IMR-90 (cell line): ENCODE measurements at regions not wholly inside any gene's neighbourhood (a gene's known extent, or its start where the extent isn't known, plus 50 kb on each side); places are given as distances from the start of the nearest gene placed in this dataset.

Experiments used
- ATAC-seq: fragments of 200-7000 bp; cut with Tn5 transposase; 2 replicates; pipeline ENCODE4 v1.9.1; 2020; ENCODE audit warnings: low read depth, mild to moderate bottlenecking, moderate library complexity
- BruUV-seq: library from RNA; stranded (reverse); fragments of 400-500 nt; replicated peaks from 2 replicates; lab custom pipeline; 2021; lab: Mats Ljungman, UMichigan
- CTCF ChIA-PET: fragments of 300-600 bp; formaldehyde crosslinking; extraction: SDS; loops from one replicate; lab custom pipeline; 2021; ENCODE audit warnings: antibody characterized with exemption; lab: Yijun Ruan, JAX
- POLR2A ChIA-PET: fragments of 300-600 bp; sonication (Branson Sonifier 250); formaldehyde crosslinking; loops from one replicate; lab custom pipeline; 2022; ENCODE audit warnings: antibody characterized with exemption; ENCODE audit not compliant: unreplicated experiment; lab: Charles Lee
- DNase-seq: peaks from one replicate; pipeline ENCODE4 v3.0.0; 2013
- H2AFZ ChIP-seq: replicated peaks from 2 replicates; pipeline ENCODE3; 2013; ENCODE audit warnings: low read length, mild to moderate bottlenecking; ENCODE audit not compliant: poor library complexity
- H2AK5ac ChIP-seq: 2 replicates; pipeline ENCODE4 v1.6.1; 2013; ENCODE audit warnings: low read depth, low read length, inconsistent platforms
- H2AK9ac ChIP-seq: replicated peaks from 2 replicates; pipeline ENCODE3; 2013; ENCODE audit warnings: mild to moderate bottlenecking, low read depth, low read length, moderate library complexity; ENCODE audit not compliant: poor library complexity
- H2BK120ac ChIP-seq: 2 replicates; pipeline ENCODE4 v1.6.1; 2013; ENCODE audit warnings: low read depth, low read length, inconsistent platforms
- H2BK15ac ChIP-seq: 3 replicates; pipeline ENCODE4 v1.6.1; 2013; ENCODE audit warnings: low read depth, low read length, inconsistent platforms
- H2BK20ac ChIP-seq: 2 replicates; pipeline ENCODE4 v1.6.1; 2013; ENCODE audit warnings: low read depth, mild to moderate bottlenecking, inconsistent platforms, low read length, moderate library complexity
- H2BK5ac ChIP-seq: 2 replicates; pipeline ENCODE4 v1.6.1; 2013; ENCODE audit warnings: mild to moderate bottlenecking, low read depth, low read length, inconsistent platforms; ENCODE audit not compliant: poor library complexity, severe bottlenecking
- H3K14ac ChIP-seq: replicated peaks from 2 replicates; pipeline ENCODE4 v1.6.1; 2013; ENCODE audit warnings: low read depth, low read length, inconsistent platforms
- H3K18ac ChIP-seq: 2 replicates; pipeline ENCODE4 v1.6.1; 2013; ENCODE audit warnings: low read depth, low read length, control low read depth
- H3K23ac ChIP-seq: 2 replicates; pipeline ENCODE4 v1.6.1; 2013; ENCODE audit warnings: low read depth, low read length, inconsistent platforms
- H3K27ac ChIP-seq: 2 replicates; pipeline ENCODE4 v1.5.1; 2013; ENCODE audit warnings: mild to moderate bottlenecking, control low read depth, low read length; ENCODE audit not compliant: insufficient read depth
- H3K27me3 ChIP-seq: 2 replicates; pipeline ENCODE4 v1.6.1; 2013; ENCODE audit warnings: low read length; ENCODE audit not compliant: control insufficient read depth, insufficient read depth
- H3K36me3 ChIP-seq: 2 replicates; pipeline ENCODE4 v1.6.1; 2013; ENCODE audit warnings: low read length, mixed read lengths; ENCODE audit not compliant: control insufficient read depth, insufficient read depth
- H3K4ac ChIP-seq: 2 replicates; pipeline ENCODE4 v1.6.1; 2013; ENCODE audit warnings: low read depth, low read length, inconsistent platforms
- H3K4me1 ChIP-seq: 2 replicates; pipeline ENCODE4 v1.6.1; 2013; ENCODE audit warnings: low read length, mixed read lengths; ENCODE audit not compliant: control insufficient read depth, insufficient read depth
- H3K4me2 ChIP-seq: 2 replicates; pipeline ENCODE4 v1.6.1; 2013; ENCODE audit warnings: low read depth, mild to moderate bottlenecking, control low read depth, low read length, moderate library complexity
- H3K4me3 ChIP-seq: 2 replicates; pipeline ENCODE4 v1.5.1; 2013; ENCODE audit warnings: low read depth, mild to moderate bottlenecking, control low read depth, low read length, moderate library complexity; ENCODE audit not compliant: insufficient read depth
- H3K56ac ChIP-seq: 2 replicates; pipeline ENCODE4 v1.6.1; 2013; ENCODE audit warnings: low read length, inconsistent platforms; ENCODE audit not compliant: insufficient read depth; ENCODE audit errors: extremely low read depth
- H3K79me1 ChIP-seq, 2 experiments: 2 replicates each; pipeline ENCODE4 v1.6.1; 2013; ENCODE audit warnings: low read length in 2 of 2, inconsistent platforms in 1 of 2, low read depth in 1 of 2
- H3K9ac ChIP-seq: 2 replicates; pipeline ENCODE4 v1.6.1; 2013; ENCODE audit warnings: low read depth, low read length, control low read depth
- H3K9me1 ChIP-seq: 2 replicates; pipeline ENCODE4 v1.6.1; 2013; ENCODE audit warnings: low read length, inconsistent platforms; ENCODE audit not compliant: insufficient read depth
- H3K9me3 ChIP-seq: 2 replicates; pipeline ENCODE4 v1.6.1; 2013; ENCODE audit warnings: low read length; ENCODE audit not compliant: control insufficient read depth, insufficient read depth
- H4K20me1 ChIP-seq: 2 replicates; pipeline ENCODE4 v1.6.1; 2013; ENCODE audit warnings: low read length, inconsistent platforms; ENCODE audit not compliant: insufficient read depth
- H4K5ac ChIP-seq: 2 replicates; pipeline ENCODE4 v1.6.1; 2013; ENCODE audit warnings: mild to moderate bottlenecking, low read depth, low read length, control low read depth
- H4K8ac ChIP-seq, 2 experiments: 2 replicates each; pipeline ENCODE4 v1.6.1; 2013; ENCODE audit warnings: low read depth in 2 of 2, low read length in 2 of 2, control low read depth in 1 of 2, inconsistent platforms in 1 of 2
- H4K91ac ChIP-seq: 2 replicates; pipeline ENCODE4 v1.6.1; 2013; ENCODE audit warnings: low read depth, low read length, inconsistent platforms; ENCODE audit not compliant: insufficient read depth
- BHLHE40 ChIP-seq: fragments of 150-350 bp; IDR thresholded peaks from 2 replicates; pipeline ENCODE4 v1.6.1; 2016; ENCODE audit warnings: mild to moderate bottlenecking, low read depth, low read length
- CEBPB ChIP-seq: IDR thresholded peaks from 2 replicates; pipeline ENCODE4 v1.6.1; 2012; ENCODE audit warnings: low read depth, low read length, improper control_type of control experiment
- CHD1 ChIP-seq: IDR thresholded peaks from 2 replicates; pipeline ENCODE4 v1.6.1; 2012; ENCODE audit warnings: low read depth, low read length, improper control_type of control experiment
- ELK1 ChIP-seq: fragments of 150-350 bp; IDR thresholded peaks from 2 replicates; pipeline ENCODE4 v1.6.1; 2016; ENCODE audit warnings: low read depth, mild to moderate bottlenecking, low read length, moderate library complexity, borderline replicate concordance
- FOS ChIP-seq: fragments of 150-350 bp; IDR thresholded peaks from 2 replicates; pipeline ENCODE4 v1.6.1; 2016; ENCODE audit warnings: low read depth, low read length
- MAFK ChIP-seq: IDR thresholded peaks from 2 replicates; pipeline ENCODE4 v1.6.1; 2012; ENCODE audit warnings: low read depth, low read length, improper control_type of control experiment
- MAZ ChIP-seq: IDR thresholded peaks from 2 replicates; pipeline ENCODE4 v1.6.1; 2012; ENCODE audit warnings: low read depth, mild to moderate bottlenecking, low read length, improper control_type of control experiment, moderate library complexity, borderline replicate concordance
- MXI1 ChIP-seq: IDR thresholded peaks from 2 replicates; pipeline ENCODE4 v1.6.1; 2012; ENCODE audit warnings: low read depth, mild to moderate bottlenecking, low read length, moderate library complexity, borderline replicate concordance
- NFE2L2 ChIP-seq: fragments of 150-350 bp; IDR thresholded peaks from 2 replicates; pipeline ENCODE4 v1.6.1; 2016; ENCODE audit warnings: low read depth, mild to moderate bottlenecking, low read length
- POLR2A ChIP-seq: IDR thresholded peaks from 2 replicates; pipeline ENCODE4 v1.6.1; 2012; ENCODE audit warnings: mild to moderate bottlenecking, low read depth, low read length
- RAD21 ChIP-seq: IDR thresholded peaks from 2 replicates; pipeline ENCODE4 v1.6.1; 2012; ENCODE audit warnings: low read length, improper control_type of control experiment
- RFX5 ChIP-seq: IDR thresholded peaks from 2 replicates; pipeline ENCODE4 v1.8.0; 2012; ENCODE audit warnings: low read depth, mild to moderate bottlenecking, low read length, moderate library complexity
- SMC3 ChIP-seq: fragments of 150-350 bp; IDR thresholded peaks from 2 replicates; pipeline ENCODE4 v1.6.1; 2016; ENCODE audit warnings: low read depth, mild to moderate bottlenecking, antibody characterized with exemption, low read length, moderate library complexity
- USF2 ChIP-seq: fragments of 150-350 bp; IDR thresholded peaks from 2 replicates; pipeline ENCODE4 v1.6.1; 2017; ENCODE audit warnings: mild to moderate bottlenecking, antibody characterized with exemption, low read length, low read depth
- WGBS, 2 experiments: methylation state at CpG; one replicate each; pipeline versions ENCODE4 v1.1.5 to v1.1.7; 2013; ENCODE audit warnings: missing lambda C conversion rate in 2 of 2; ENCODE audit not compliant: insufficient read length in 1 of 2; ENCODE audit errors: extremely low coverage in 2 of 2; 5-methylcytosine and 5-hydroxymethylcytosine counted together
- dilution Hi-C: fragments of 300-500 bp; cut with HindIII; formaldehyde crosslinking; loops from one replicate; pipeline ENCODE4 v1.14.3; 2018; ENCODE audit warnings: low sequenced_read_pairs; ENCODE audit not compliant: unreplicated experiment
- in situ Hi-C: fragments of 300-500 bp; cut with MboI; formaldehyde crosslinking; loops from 3 replicates; pipeline ENCODE4 v1.14.3; 2019; ENCODE audit warnings: low sequenced_read_pairs, inconsistent platforms, mixed read lengths
- intact Hi-C: fragments of 100-400 bp; cut with micrococcal nuclease; formaldehyde crosslinking; loops from 2 replicates; pipeline ENCODE4 v1.10.0; 2022
- TF ChIP-seq, protein P1 (sequence below): conservative IDR thresholded peaks from 2 replicates; pipeline ENCODE4 v1.5.1; 2012; ENCODE audit warnings: mild to moderate bottlenecking, low read depth, low read length, improper control_type of control experiment

DNA sequence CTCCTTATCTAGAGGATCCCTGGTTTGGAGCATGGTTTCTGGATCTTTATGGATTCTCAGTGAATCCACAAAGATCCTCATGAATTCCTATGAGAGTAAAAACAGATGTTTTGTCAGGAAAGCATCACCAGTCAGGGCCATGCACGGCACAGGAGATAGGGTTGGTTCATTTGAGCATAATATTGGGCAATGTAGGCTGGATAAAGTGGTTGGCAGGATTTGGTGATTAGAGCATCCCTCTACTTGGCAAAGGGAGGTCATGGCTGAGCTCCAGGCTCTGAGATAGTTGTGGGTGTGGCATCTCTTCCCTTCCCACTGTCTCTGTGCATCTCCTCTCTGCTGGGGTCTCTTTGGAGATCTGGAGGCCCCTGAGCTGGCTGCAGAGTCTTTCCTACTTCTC, 149.8 kb downstream of the DACT1 start:
- ATAC-seq, result no peak
- Histone ChIP-seq H2BK20ac (no peak overlapping the region), H3K14ac (no peak overlapping the region), H3K4me3 (no peak overlapping the region), H3K4me1 (no peaks in the 10 kb centered on the region; the same call in 1 of the 2 replicates), H3K18ac (no peak overlapping the region), H4K8ac (no peak overlapping the region), H3K27ac (no peak overlapping the region), H3K4me2 (no peak overlapping the region), H4K20me1 (no peaks in the 10 kb centered on the region), H2AK5ac (no peak overlapping the region), H2AFZ (no peak overlapping the region), H2BK5ac (no peak overlapping the region), H3K4ac (no peak overlapping the region), H3K79me1 (no peaks in the 10 kb centered on the region), H3K9me1 (no peaks in the 10 kb centered on the region), H2BK120ac (no peak overlapping the region), H3K27me3 (peaks cover 42% of the 10 kb centered on the region), H2BK15ac (no peak overlapping the region), H4K91ac (no peak overlapping the region), H3K36me3 (no peaks in the 10 kb centered on the region), H3K9me3 (no peaks in the 10 kb centered on the region), H4K5ac (no peak overlapping the region), H2AK9ac (no peak overlapping the region), H3K56ac (no peak overlapping the region), H3K23ac (no peak overlapping the region), H3K9ac (no peak overlapping the region)
- no CpG with 5 or more reads among the region's 1 CpG for WGBS, 2 experiments
- BruUV-seq, result no TSS peak
- intact Hi-C loops, result no loop called here
- dilution Hi-C loops, result no loop called here
- in situ Hi-C loops, result no loop called here
- CTCF ChIA-PET, result no interaction called here
- POLR2A ChIA-PET, result no interaction called here
- no peak for DNase-seq
- TF ChIP-seq NFE2L2 (no peak), SMC3 (no peak), RFX5 (no peak), RAD21 (no peak), FOS (no peak), BHLHE40 (no peak), USF2 (no peak), MAZ (no peak), CHD1 (no peak), MXI1 (no peak), ELK1 (no peak), MAFK (no peak), CEBPB (no peak), POLR2A (no peak)
- TF ChIP-seq, protein P1, sequence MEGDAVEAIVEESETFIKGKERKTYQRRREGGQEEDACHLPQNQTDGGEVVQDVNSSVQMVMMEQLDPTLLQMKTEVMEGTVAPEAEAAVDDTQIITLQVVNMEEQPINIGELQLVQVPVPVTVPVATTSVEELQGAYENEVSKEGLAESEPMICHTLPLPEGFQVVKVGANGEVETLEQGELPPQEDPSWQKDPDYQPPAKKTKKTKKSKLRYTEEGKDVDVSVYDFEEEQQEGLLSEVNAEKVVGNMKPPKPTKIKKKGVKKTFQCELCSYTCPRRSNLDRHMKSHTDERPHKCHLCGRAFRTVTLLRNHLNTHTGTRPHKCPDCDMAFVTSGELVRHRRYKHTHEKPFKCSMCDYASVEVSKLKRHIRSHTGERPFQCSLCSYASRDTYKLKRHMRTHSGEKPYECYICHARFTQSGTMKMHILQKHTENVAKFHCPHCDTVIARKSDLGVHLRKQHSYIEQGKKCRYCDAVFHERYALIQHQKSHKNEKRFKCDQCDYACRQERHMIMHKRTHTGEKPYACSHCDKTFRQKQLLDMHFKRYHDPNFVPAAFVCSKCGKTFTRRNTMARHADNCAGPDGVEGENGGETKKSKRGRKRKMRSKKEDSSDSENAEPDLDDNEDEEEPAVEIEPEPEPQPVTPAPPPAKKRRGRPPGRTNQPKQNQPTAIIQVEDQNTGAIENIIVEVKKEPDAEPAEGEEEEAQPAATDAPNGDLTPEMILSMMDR, result no peak
